ENCODE measurements at regions not wholly inside any gene's neighbourhood (a gene's known extent, or its start where the extent isn't known, plus 50 kb on each side); places are given as distances from the start of the nearest gene placed in this dataset.

DNA sequence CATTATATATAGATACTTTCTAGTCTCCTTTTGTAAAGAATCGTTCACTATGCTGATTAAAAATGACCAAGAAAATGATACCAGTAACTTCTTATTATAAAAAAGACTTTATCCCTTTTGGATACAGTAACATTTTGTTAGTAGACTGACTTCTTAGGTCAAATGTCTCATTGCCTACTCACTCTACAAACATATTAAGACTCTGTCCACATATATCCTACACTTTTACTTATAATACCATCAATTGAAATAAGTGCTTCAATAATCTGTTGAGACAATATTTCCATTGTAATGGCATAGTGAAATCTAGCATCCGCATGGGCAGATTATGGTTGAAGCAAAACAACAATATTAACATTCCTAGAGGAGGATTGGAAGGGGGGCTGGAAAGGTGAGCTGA is 180.6 kb downstream of the ARL4A start:
- Histone ChIP-seq H3K36me3 (ENCODE audit: insufficient read depth, low read length) (no peaks in the 10 kb centered on the region), H3K4me1 (ENCODE audit: insufficient read depth, low read length) (no peaks in the 10 kb centered on the region), H4K20me1 (ENCODE audit: insufficient read depth, low read length) (no peaks in the 10 kb centered on the region), H3K27ac (ENCODE audit: low read length) (no peak overlapping the region), H3K27me3 (ENCODE audit: insufficient read depth, low read length, poor library complexity) (no peaks in the 10 kb centered on the region), H3K9ac (ENCODE audit: low read depth, low read length) (no peak overlapping the region), H3K4me3 (ENCODE audit: low read depth in 1 of 2, low read length in 2 of 2) (no peak overlapping the region), H3K9me3 (ENCODE audit: insufficient read depth, low read length, severe bottlenecking) (no peaks in the 10 kb centered on the region), H3K79me2 (ENCODE audit: insufficient read depth, low read length) (no peaks in the 10 kb centered on the region), H2AFZ (ENCODE audit: low read depth, low read length) (no peak overlapping the region), H3K4me2 (ENCODE audit: insufficient read depth, low read length) (no peak overlapping the region)
- TF ChIP-seq, protein P1, sequence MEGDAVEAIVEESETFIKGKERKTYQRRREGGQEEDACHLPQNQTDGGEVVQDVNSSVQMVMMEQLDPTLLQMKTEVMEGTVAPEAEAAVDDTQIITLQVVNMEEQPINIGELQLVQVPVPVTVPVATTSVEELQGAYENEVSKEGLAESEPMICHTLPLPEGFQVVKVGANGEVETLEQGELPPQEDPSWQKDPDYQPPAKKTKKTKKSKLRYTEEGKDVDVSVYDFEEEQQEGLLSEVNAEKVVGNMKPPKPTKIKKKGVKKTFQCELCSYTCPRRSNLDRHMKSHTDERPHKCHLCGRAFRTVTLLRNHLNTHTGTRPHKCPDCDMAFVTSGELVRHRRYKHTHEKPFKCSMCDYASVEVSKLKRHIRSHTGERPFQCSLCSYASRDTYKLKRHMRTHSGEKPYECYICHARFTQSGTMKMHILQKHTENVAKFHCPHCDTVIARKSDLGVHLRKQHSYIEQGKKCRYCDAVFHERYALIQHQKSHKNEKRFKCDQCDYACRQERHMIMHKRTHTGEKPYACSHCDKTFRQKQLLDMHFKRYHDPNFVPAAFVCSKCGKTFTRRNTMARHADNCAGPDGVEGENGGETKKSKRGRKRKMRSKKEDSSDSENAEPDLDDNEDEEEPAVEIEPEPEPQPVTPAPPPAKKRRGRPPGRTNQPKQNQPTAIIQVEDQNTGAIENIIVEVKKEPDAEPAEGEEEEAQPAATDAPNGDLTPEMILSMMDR (IDR thresholded peaks at IDR 0.05; ENCODE audit: borderline replicate concordance, extremely low read depth, low read length, poor library complexity, severe bottlenecking): no peak
- DNase-seq (no peak), ATAC-seq (ENCODE audit: insufficient read depth, low read depth) (no peak)

DNA sequence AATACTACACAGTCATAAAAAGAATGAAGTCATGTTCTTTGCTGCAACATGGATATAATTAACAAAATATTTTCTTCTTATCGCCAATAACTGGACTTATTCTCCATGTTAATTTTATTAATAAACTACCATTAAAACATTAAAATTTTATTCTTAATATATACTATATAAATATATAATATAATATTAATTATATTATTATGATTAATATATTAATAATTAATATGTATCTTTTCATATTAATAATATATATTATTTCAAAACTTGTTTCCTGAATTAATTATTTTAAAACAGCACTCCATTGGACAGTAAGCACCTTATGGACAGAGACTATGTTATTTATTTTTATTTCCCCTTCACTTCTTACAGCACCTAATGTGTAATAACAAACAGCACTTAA is 182.8 kb downstream of the ARL4A start:
- Histone ChIP-seq H3K79me2 (ENCODE audit: insufficient read depth, low read length) (no peaks in the 10 kb centered on the region), H2AFZ (ENCODE audit: low read depth, low read length) (no peak overlapping the region), H3K4me3 (ENCODE audit: low read depth in 1 of 2, low read length in 2 of 2) (no peak overlapping the region), H3K4me2 (ENCODE audit: insufficient read depth, low read length) (no peak overlapping the region), H3K9me3 (ENCODE audit: insufficient read depth, low read length, severe bottlenecking) (no peaks in the 10 kb centered on the region), H3K27me3 (ENCODE audit: insufficient read depth, low read length, poor library complexity) (no peaks in the 10 kb centered on the region), H3K4me1 (ENCODE audit: insufficient read depth, low read length) (no peaks in the 10 kb centered on the region), H3K36me3 (ENCODE audit: insufficient read depth, low read length) (no peaks in the 10 kb centered on the region), H4K20me1 (ENCODE audit: insufficient read depth, low read length) (no peaks in the 10 kb centered on the region), H3K27ac (ENCODE audit: low read length) (no peak overlapping the region), H3K9ac (ENCODE audit: low read depth, low read length) (no peak overlapping the region)
- TF ChIP-seq, protein P1 (IDR thresholded peaks at IDR 0.05; ENCODE audit: borderline replicate concordance, extremely low read depth, low read length, poor library complexity, severe bottlenecking): no peak
- no peak for TF ChIP-seq EZH2 (IDR thresholded peaks at IDR 0.05; ENCODE audit: borderline replicate concordance, low read depth, low read length, severe bottlenecking)
- ATAC-seq (ENCODE audit: insufficient read depth, low read depth) (no peak), DNase-seq (no peak)

DNA sequence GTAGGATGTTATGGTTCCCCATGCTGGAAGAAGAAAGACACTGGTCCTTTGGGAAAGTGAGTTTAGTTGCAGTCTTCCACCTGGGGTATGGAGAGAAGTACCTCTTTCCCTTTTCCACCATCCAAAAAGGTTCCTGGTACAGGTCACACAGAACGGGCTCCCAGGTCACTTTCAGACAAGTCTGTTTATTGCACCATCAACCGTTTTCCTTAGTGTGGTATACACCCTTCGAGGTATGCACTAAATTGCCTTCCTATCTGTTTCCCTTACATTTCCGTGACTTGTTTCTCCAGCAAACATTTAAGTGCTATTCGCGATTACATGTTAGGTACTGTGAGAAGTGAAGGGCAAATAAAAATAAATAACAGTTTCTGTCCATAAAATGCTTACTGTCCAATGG is 185.1 kb downstream of the ARL4A start:
- H3K4me1 ChIP-seq (ENCODE audit: insufficient read depth, low read length): no peaks in the 10 kb centered on the region
- no peak overlapping the region for H3K4me3 ChIP-seq (ENCODE audit: low read depth in 1 of 2, low read length in 2 of 2)
- DNase-seq (no peak), ATAC-seq (ENCODE audit: insufficient read depth, low read depth) (no peak)
- no peak overlapping the region for H3K4me2 ChIP-seq (ENCODE audit: insufficient read depth, low read length)
- H3K27me3 ChIP-seq (ENCODE audit: insufficient read depth, low read length, poor library complexity): no peaks in the 10 kb centered on the region
- no peaks in the 10 kb centered on the region for H3K36me3 ChIP-seq (ENCODE audit: insufficient read depth, low read length)
- no peak for TF ChIP-seq EZH2 (IDR thresholded peaks at IDR 0.05; ENCODE audit: borderline replicate concordance, low read depth, low read length, severe bottlenecking)
- TF ChIP-seq, protein P1 (IDR thresholded peaks at IDR 0.05; ENCODE audit: borderline replicate concordance, extremely low read depth, low read length, poor library complexity, severe bottlenecking): no peak
- no peak overlapping the region for H2AFZ ChIP-seq (ENCODE audit: low read depth, low read length)
- no peaks in the 10 kb centered on the region for H3K79me2 ChIP-seq (ENCODE audit: insufficient read depth, low read length)
- H3K9me3 ChIP-seq (ENCODE audit: insufficient read depth, low read length, severe bottlenecking): no peaks in the 10 kb centered on the region
- H3K27ac ChIP-seq (ENCODE audit: low read length): no peak overlapping the region
- H3K9ac ChIP-seq (ENCODE audit: low read depth, low read length): no peak overlapping the region
- H4K20me1 ChIP-seq (ENCODE audit: insufficient read depth, low read length): no peaks in the 10 kb centered on the region

DNA sequence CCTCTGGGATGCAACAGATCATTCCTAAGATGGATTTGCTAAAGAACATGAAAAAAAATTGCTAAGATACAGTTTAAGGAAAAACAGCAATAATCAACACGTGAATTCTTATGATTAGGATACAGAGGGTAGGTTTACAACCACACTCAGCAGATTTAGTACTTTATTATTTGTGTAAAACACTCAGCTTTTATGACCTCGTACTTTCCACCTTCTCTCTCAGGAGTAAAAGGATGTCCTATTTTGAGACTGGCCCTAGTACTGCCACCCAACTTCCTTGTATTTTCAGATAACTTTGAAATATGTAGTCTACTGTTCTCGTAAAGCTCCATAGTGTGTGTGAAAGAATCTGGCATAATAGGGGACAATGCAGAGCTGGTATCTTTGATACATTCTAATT is 186.1 kb downstream of the ARL4A start:
- Histone ChIP-seq H3K4me1 (ENCODE audit: insufficient read depth, low read length) (no peaks in the 10 kb centered on the region), H3K4me2 (ENCODE audit: insufficient read depth, low read length) (no peak overlapping the region), H3K27ac (ENCODE audit: low read length) (no peak overlapping the region), H3K9ac (ENCODE audit: low read depth, low read length) (no peak overlapping the region), H4K20me1 (ENCODE audit: insufficient read depth, low read length) (no peaks in the 10 kb centered on the region), H2AFZ (ENCODE audit: low read depth, low read length) (no peak overlapping the region), H3K27me3 (ENCODE audit: insufficient read depth, low read length, poor library complexity) (no peaks in the 10 kb centered on the region), H3K4me3 (ENCODE audit: low read depth in 1 of 2, low read length in 2 of 2) (no peak overlapping the region), H3K9me3 (ENCODE audit: insufficient read depth, low read length, severe bottlenecking) (no peaks in the 10 kb centered on the region), H3K36me3 (ENCODE audit: insufficient read depth, low read length) (no peaks in the 10 kb centered on the region), H3K79me2 (ENCODE audit: insufficient read depth, low read length) (no peaks in the 10 kb centered on the region)
- TF ChIP-seq EZH2 (IDR thresholded peaks at IDR 0.05; ENCODE audit: borderline replicate concordance, low read depth, low read length, severe bottlenecking): no peak
- TF ChIP-seq, protein P1 (IDR thresholded peaks at IDR 0.05; ENCODE audit: borderline replicate concordance, extremely low read depth, low read length, poor library complexity, severe bottlenecking): no peak
- no peak for DNase-seq
- ATAC-seq (ENCODE audit: insufficient read depth, low read depth): no peak

Measured in DND-41 (cell line).